ENCODE measurements at regions not wholly inside any gene's neighbourhood (a gene's known extent, or its start where the extent isn't known, plus 50 kb on each side); places are given as distances from the start of the nearest gene placed in this dataset.
A peak's percentile ranks its signal among the peaks of the same experiment; 100 is the strongest.

DNA sequence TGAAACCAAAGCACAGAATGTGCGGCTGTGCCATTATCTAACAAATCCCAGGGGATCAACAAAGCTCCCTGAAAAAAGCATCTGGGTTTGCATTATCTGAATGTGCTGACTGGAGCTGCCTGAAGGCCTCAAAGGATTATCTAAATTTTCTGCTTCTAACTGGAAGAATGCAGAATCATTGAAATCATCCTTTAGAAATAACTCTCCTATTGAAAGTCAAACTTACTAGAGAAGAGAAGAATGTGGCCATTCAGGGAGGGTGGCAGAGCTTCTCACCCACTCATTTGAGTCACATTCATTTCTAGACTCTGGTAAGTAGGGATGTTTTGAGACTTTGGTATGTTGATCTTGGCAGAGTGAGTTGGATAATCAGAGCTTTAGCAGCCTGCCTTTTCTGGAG, 220.6 kb upstream of the RGS6 start:
- no peak for DNase-seq
- Histone ChIP-seq H3K9ac (ENCODE audit: low read length) (no peak overlapping the region), H3K4me3 (ENCODE audit: low read length) (no peak overlapping the region), H3K9me3 (ENCODE audit: low read length) (no peaks in the 10 kb centered on the region), H3K27me3 (ENCODE audit: low read length) (no peaks in the 10 kb centered on the region), H3K79me2 (ENCODE audit: low read length) (no peaks in the 10 kb centered on the region), H2AFZ (ENCODE audit: low read length) (no peak overlapping the region), H3K4me2 (ENCODE audit: low read depth, low read length, poor library complexity, severe bottlenecking) (no peak overlapping the region), H3K4me1 (ENCODE audit: low read length) (peaks cover 5% of the 10 kb centered on the region; the same call in 1 of the 2 replicates), H3K27ac (ENCODE audit: low read length) (no peak overlapping the region), H4K20me1 (ENCODE audit: insufficient read depth, low read depth, low read length) (no peaks in the 10 kb centered on the region), H3K9me2 (replicated peaks; ENCODE audit: insufficient read depth, low read length) (no peaks in the 10 kb centered on the region), H3K36me3 (ENCODE audit: insufficient read depth, low read length) (no peaks in the 10 kb centered on the region)

DNA sequence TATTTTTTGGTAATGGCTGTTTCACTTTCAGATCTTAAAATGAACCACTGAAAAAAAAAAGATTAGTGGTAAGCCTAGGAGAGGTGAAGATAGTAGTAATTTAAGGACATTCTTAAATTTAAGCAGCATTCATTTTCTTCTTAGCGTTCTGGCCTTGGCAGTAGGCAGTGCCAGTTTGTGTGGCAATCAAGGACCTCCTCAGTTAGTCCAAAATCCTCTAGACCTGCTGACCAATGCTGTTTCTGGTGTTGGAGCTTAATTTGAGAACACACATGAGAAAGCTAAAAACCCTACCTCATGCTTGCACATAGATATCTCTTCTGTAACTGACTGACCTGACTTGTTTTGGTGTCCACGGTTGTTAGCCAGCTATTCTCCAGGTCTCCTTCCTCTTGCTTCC, 219.8 kb upstream of the RGS6 start:
- Histone ChIP-seq H3K4me2 (ENCODE audit: low read depth, low read length, poor library complexity, severe bottlenecking) (no peak overlapping the region), H2AFZ (ENCODE audit: low read length) (no peak overlapping the region), H3K79me2 (ENCODE audit: low read length) (no peaks in the 10 kb centered on the region), H3K27ac (ENCODE audit: low read length) (no peak overlapping the region), H3K4me1 (ENCODE audit: low read length) (peaks cover 5% of the 10 kb centered on the region; the same call in 1 of the 2 replicates), H4K20me1 (ENCODE audit: insufficient read depth, low read depth, low read length) (no peaks in the 10 kb centered on the region), H3K27me3 (ENCODE audit: low read length) (no peaks in the 10 kb centered on the region), H3K9ac (ENCODE audit: low read length) (no peak overlapping the region), H3K36me3 (ENCODE audit: insufficient read depth, low read length) (no peaks in the 10 kb centered on the region), H3K9me3 (ENCODE audit: low read length) (no peaks in the 10 kb centered on the region), H3K4me3 (ENCODE audit: low read length) (no peak overlapping the region), H3K9me2 (replicated peaks; ENCODE audit: insufficient read depth, low read length) (no peaks in the 10 kb centered on the region)
- no peak for DNase-seq

DNA sequence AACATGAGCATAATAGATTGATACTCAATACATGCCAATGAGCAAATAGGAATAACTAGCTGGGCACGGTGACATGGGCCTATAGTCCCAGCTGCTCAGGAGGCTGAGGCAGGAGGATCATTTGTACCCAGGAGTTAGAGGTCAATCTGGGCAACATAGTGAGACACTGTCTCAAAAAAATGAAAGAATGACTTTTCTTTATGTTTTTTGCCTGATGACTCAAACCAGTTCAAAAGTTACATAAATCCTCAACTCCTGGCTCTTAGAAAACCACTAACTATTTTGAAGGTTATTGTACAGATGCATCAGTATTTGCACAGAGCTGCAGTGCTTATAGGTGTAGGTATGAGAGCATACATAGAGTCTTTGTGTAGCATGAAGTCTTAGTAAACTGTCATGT, 219.2 kb upstream of the RGS6 start:
- Histone ChIP-seq H3K4me1 (ENCODE audit: low read length) (peaks cover 5% of the 10 kb centered on the region; the same call in 1 of the 2 replicates), H3K79me2 (ENCODE audit: low read length) (no peaks in the 10 kb centered on the region), H3K9ac (ENCODE audit: low read length) (no peak overlapping the region), H4K20me1 (ENCODE audit: insufficient read depth, low read depth, low read length) (no peaks in the 10 kb centered on the region), H3K27me3 (ENCODE audit: low read length) (no peaks in the 10 kb centered on the region), H3K27ac (ENCODE audit: low read length) (no peak overlapping the region), H3K4me3 (ENCODE audit: low read length) (no peak overlapping the region), H3K36me3 (ENCODE audit: insufficient read depth, low read length) (no peaks in the 10 kb centered on the region), H3K9me2 (replicated peaks; ENCODE audit: insufficient read depth, low read length) (no peaks in the 10 kb centered on the region), H2AFZ (ENCODE audit: low read length) (no peak overlapping the region), H3K9me3 (ENCODE audit: low read length) (no peaks in the 10 kb centered on the region), H3K4me2 (ENCODE audit: low read depth, low read length, poor library complexity, severe bottlenecking) (no peak overlapping the region)
- no peak for DNase-seq

DNA sequence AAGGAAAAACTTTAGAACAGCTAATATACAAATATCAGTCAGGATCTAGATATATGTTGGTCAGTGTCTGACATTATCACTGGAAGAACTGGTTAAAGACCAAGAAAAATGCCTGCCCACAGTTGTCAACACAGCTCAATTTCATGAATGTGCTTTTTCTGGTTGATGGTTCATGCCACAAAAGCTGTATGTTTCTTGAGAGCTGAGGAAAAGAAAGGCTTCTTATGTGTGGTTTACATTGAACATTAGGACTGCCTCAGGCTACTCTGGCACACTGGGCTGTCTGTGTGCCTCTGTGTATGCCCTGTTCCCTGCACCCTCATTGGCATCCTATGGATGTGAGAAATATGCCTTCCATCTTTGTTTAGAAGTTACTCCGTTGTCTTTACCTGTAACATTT, 218.8 kb upstream of the RGS6 start:
- Histone ChIP-seq H3K27ac (ENCODE audit: low read length) (no peak overlapping the region), H3K79me2 (ENCODE audit: low read length) (no peaks in the 10 kb centered on the region), H3K9me2 (replicated peaks; ENCODE audit: insufficient read depth, low read length) (no peaks in the 10 kb centered on the region), H3K4me2 (ENCODE audit: low read depth, low read length, poor library complexity, severe bottlenecking) (no peak overlapping the region), H4K20me1 (ENCODE audit: insufficient read depth, low read depth, low read length) (no peaks in the 10 kb centered on the region), H3K9me3 (ENCODE audit: low read length) (no peaks in the 10 kb centered on the region), H3K9ac (ENCODE audit: low read length) (no peak overlapping the region), H3K4me3 (ENCODE audit: low read length) (no peak overlapping the region), H3K4me1 (ENCODE audit: low read length) (peaks cover 5% of the 10 kb centered on the region; the same call in 1 of the 2 replicates), H3K27me3 (ENCODE audit: low read length) (no peaks in the 10 kb centered on the region), H3K36me3 (ENCODE audit: insufficient read depth, low read length) (no peaks in the 10 kb centered on the region), H2AFZ (ENCODE audit: low read length) (no peak overlapping the region)
- DNase-seq = no peak

DNA sequence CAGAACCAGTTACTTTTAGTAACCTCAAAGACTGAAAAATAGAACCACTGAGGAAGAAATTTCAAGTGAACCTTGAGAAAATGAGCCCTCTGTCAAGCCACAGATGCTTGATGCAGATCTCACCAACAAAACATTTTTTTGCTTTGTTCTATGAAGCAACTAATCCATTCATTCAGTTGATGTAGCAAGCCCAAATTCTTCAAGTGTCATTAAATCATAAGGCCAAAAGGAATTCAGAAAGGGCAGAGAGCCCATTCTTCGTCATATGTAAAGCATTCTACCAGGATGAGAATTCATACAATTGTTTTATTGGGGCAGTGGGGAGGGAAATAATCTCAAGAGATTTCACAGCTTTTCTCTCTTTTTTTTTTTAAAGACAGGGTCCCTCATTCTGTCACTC, 218.0 kb upstream of the RGS6 start:
- Histone ChIP-seq H3K27ac (ENCODE audit: low read length) (no peak overlapping the region), H3K9me3 (ENCODE audit: low read length) (no peaks in the 10 kb centered on the region), H3K36me3 (ENCODE audit: insufficient read depth, low read length) (no peaks in the 10 kb centered on the region)

DNA sequence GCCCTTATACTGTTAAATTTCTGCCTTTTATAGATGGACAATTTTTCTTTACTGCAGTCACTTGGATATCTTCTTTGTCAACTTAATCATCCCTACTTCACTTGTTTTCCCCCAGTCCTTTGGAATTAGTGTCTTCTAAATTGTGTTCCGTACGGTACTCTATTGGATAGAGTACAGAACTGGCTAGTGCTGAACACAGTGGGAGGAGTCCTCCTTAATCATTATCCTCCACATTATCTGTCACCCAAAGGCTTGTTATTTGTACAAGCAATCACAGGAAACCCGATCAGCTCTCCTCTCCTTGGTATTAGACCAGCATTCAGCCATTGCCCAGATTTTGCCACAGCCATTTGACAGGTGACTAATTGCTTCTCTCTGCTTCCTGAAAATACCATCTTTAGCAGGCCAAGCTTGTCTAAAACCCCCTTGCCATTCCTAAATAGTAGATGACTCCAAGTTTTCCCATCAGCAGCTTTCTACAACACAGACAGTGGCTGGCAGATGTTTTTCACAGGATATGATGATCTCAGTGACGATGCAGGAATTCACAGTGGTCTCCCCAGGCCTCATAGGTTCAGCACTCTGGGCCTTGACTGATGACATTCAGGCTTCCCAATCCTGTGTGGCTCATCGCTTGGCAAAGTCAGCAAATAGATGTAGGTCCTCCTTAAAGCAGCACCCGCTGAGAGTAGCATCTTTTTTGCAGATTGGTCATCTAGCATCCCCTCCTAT, 216.0 kb upstream of the RGS6 start:
- Histone ChIP-seq H3K9ac (ENCODE audit: low read length) (no peak overlapping the region), H3K4me2 (ENCODE audit: low read depth, low read length, poor library complexity, severe bottlenecking) (no peak overlapping the region), H2AFZ (ENCODE audit: low read length) (no peak overlapping the region), H3K27me3 (ENCODE audit: low read length) (no peaks in the 10 kb centered on the region), H3K27ac (ENCODE audit: low read length) (no peak overlapping the region), H4K20me1 (ENCODE audit: insufficient read depth, low read depth, low read length) (0 out of 2 replicates have a peak, but pooled peaks cover 3% of the 10 kb centered on the region), H3K79me2 (ENCODE audit: low read length) (no peaks in the 10 kb centered on the region), H3K36me3 (ENCODE audit: insufficient read depth, low read length) (no peaks in the 10 kb centered on the region), H3K9me3 (ENCODE audit: low read length) (no peaks in the 10 kb centered on the region), H3K4me3 (ENCODE audit: low read length) (no peak overlapping the region), H3K9me2 (replicated peaks; ENCODE audit: insufficient read depth, low read length) (no peaks in the 10 kb centered on the region), H3K4me1 (ENCODE audit: low read length) (peaks cover 5% of the 10 kb centered on the region; the same call in 1 of the 2 replicates)
- DNase-seq = no peak

More for the DNA sequence above, 218.0 kb upstream of the RGS6 start:
- no peak overlapping the region for H2AFZ ChIP-seq (ENCODE audit: low read length)
- H3K9ac ChIP-seq (ENCODE audit: low read length) = no peak overlapping the region
- H3K9me2 ChIP-seq (replicated peaks; ENCODE audit: insufficient read depth, low read length) = no peaks in the 10 kb centered on the region
- no peaks in the 10 kb centered on the region for H4K20me1 ChIP-seq (ENCODE audit: insufficient read depth, low read depth, low read length)
- no peak overlapping the region for H3K4me3 ChIP-seq (ENCODE audit: low read length)
- no peak for DNase-seq
- no peaks in the 10 kb centered on the region for H3K27me3 ChIP-seq (ENCODE audit: low read length)
- H3K79me2 ChIP-seq (ENCODE audit: low read length) = no peaks in the 10 kb centered on the region
- no peak overlapping the region for H3K4me2 ChIP-seq (ENCODE audit: low read depth, low read length, poor library complexity, severe bottlenecking)
- peaks cover 5% of the 10 kb centered on the region; the same call in 1 of the 2 replicates for H3K4me1 ChIP-seq (ENCODE audit: low read length)

DNA sequence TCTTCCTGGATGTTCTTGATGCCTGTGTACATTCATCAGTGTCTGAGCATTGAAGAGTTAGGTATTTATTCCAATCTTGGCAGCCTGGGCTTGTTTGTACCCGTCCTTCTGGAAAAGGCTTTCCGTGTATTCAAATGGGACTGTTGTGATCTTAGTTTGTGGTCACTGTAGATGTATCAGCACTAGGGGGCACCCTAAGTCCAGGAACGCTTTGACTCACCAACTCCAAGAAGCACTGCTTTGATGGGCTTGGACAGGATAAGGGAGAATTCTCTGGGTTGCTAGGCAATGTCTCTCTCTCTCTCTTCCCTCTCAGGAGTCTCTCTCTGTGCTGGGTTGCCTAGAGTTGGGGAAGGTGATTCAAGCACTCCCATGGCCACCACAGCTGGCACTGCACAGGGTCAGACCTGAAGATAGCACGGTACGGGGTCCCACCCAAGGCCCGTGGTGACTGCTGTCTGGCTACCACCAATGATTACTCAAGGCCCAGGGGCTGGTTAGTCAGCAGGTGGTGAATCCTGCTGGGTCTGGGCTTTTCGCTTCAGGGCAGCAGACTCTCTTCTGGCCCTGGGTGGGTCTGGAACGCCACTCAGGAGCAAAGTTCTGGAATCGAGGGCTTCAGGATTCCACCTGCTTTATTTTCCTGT, 211.1 kb upstream of the RGS6 start:
- Histone ChIP-seq H3K4me3 (ENCODE audit: low read length) (no peak overlapping the region), H3K27ac (ENCODE audit: low read length) (no peak overlapping the region), H3K9me3 (ENCODE audit: low read length) (no peaks in the 10 kb centered on the region), H2AFZ (ENCODE audit: low read length) (no peak overlapping the region), H3K4me2 (ENCODE audit: low read depth, low read length, poor library complexity, severe bottlenecking) (no peak overlapping the region), H3K27me3 (ENCODE audit: low read length) (no peaks in the 10 kb centered on the region), H3K79me2 (ENCODE audit: low read length) (no peaks in the 10 kb centered on the region), H4K20me1 (ENCODE audit: insufficient read depth, low read depth, low read length) (0 out of 2 replicates have a peak, but pooled peaks cover 3% of the 10 kb centered on the region), H3K9ac (ENCODE audit: low read length) (no peak overlapping the region), H3K36me3 (ENCODE audit: insufficient read depth, low read length) (no peaks in the 10 kb centered on the region), H3K4me1 (ENCODE audit: low read length) (no peaks in the 10 kb centered on the region), H3K9me2 (replicated peaks; ENCODE audit: insufficient read depth, low read length) (no peaks in the 10 kb centered on the region)
- DNase-seq = peak; percentile 83

DNA sequence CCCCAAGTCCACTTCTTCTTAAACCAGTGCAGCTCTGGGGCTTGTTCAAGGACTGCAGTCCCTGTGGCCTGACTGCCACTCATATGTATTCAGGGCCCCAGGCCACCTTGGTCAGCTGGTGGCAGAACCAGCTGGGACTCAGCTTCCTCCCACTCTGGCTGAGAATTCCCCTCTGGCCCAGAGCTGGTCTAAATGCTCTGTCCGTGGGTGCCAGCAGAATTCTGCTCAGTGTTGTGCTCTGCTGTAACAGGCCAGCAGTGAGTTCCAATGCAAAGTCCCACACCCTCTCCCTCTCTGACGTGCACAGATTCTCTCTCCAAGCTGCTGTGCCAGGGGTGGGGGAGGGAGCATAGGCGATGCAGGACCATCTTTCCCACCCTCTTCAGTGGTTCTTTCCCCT, 210.4 kb upstream of the RGS6 start:
- Histone ChIP-seq H2AFZ (ENCODE audit: low read length) (no peak overlapping the region), H3K4me2 (ENCODE audit: low read depth, low read length, poor library complexity, severe bottlenecking) (no peak overlapping the region), H3K4me1 (ENCODE audit: low read length) (no peaks in the 10 kb centered on the region), H3K9me2 (replicated peaks; ENCODE audit: insufficient read depth, low read length) (no peaks in the 10 kb centered on the region), H3K79me2 (ENCODE audit: low read length) (no peaks in the 10 kb centered on the region), H3K27ac (ENCODE audit: low read length) (no peak overlapping the region), H3K27me3 (ENCODE audit: low read length) (no peaks in the 10 kb centered on the region), H4K20me1 (ENCODE audit: insufficient read depth, low read depth, low read length) (0 out of 2 replicates have a peak, but pooled peaks cover 3% of the 10 kb centered on the region), H3K9ac (ENCODE audit: low read length) (no peak overlapping the region), H3K36me3 (ENCODE audit: insufficient read depth, low read length) (no peaks in the 10 kb centered on the region), H3K9me3 (ENCODE audit: low read length) (no peaks in the 10 kb centered on the region), H3K4me3 (ENCODE audit: low read length) (no peak overlapping the region)
- DNase-seq = no peak
